ENCODE measurements at regions not wholly inside any gene's neighbourhood (a gene's known extent, or its start where the extent isn't known, plus 50 kb on each side); places are given as distances from the start of the nearest gene placed in this dataset.

- DNase-seq (ENCODE audit: extremely low read depth, low read depth) = no peak
- no peak for TF ChIP-seq CTCF (IDR thresholded peaks at IDR 0.05; ENCODE audit: low read depth, low read length)
Measured at GRCh38 chr15:31273258-31273941, 53.2 kb upstream of the KLF13 start.

GRCh38 chr15:31274496-31275330, 51.9 kb upstream of the KLF13 start:
- DNase-seq (ENCODE audit: extremely low read depth, low read depth) = no peak
- no peak for TF ChIP-seq CTCF (IDR thresholded peaks at IDR 0.05; ENCODE audit: low read depth, low read length)

- no peak for TF ChIP-seq CTCF (IDR thresholded peaks at IDR 0.05; ENCODE audit: low read depth, low read length)
- no peak for DNase-seq (ENCODE audit: extremely low read depth, low read depth)
Measured at GRCh38 chr15:31275331-31276262, 51.0 kb upstream of the KLF13 start.

GRCh38 chr15:31276596-31277298, 49.9 kb upstream of the KLF13 start:
- TF ChIP-seq CTCF (IDR thresholded peaks at IDR 0.05; ENCODE audit: low read depth, low read length) = no peak
- no peak for DNase-seq (ENCODE audit: extremely low read depth, low read depth)

All from AG09319 (cell line).